SJCRH30 (cell line): ENCODE measurements at regions not wholly inside any gene's neighbourhood (a gene's known extent, or its start where the extent isn't known, plus 50 kb on each side); places are given as distances from the start of the nearest gene placed in this dataset.
A peak's percentile ranks its signal among the peaks of the same experiment; 100 is the strongest.

Source experiments
- DNase-seq, 2 experiments: peaks; one replicate each; pipeline ENCODE4 v3.0.0-alpha.2; 2015 to 2020
- H3K27ac ChIP-seq: fragments of 250-450 bp; sonication (Bioruptor Pico); 2 replicates; pipeline ENCODE4 v1.5.1; 2020; ENCODE audit warnings: mild to moderate bottlenecking, moderate library complexity
- H3K27me3 ChIP-seq: fragments of 250-450 bp; sonication (Bioruptor Pico); 2 replicates; pipeline ENCODE4 v1.5.1; 2020; ENCODE audit warnings: mild to moderate bottlenecking, moderate library complexity
- H3K36me3 ChIP-seq: fragments of 250-450 bp; sonication (Bioruptor Pico); 2 replicates; pipeline ENCODE4 v1.5.1; 2020; ENCODE audit warnings: mild to moderate bottlenecking, moderate library complexity
- H3K4me1 ChIP-seq: fragments of 250-450 bp; sonication (Bioruptor Pico); 2 replicates; pipeline ENCODE4 v1.5.1; 2020; ENCODE audit warnings: mild to moderate bottlenecking, moderate library complexity
- H3K4me3 ChIP-seq: fragments of 250-450 bp; sonication (Bioruptor Pico); 2 replicates; pipeline ENCODE4 v1.5.1; 2020; ENCODE audit warnings: mild to moderate bottlenecking, moderate library complexity
- H3K9me3 ChIP-seq: fragments of 250-450 bp; sonication (Bioruptor Pico); replicated peaks from 2 replicates; pipeline ENCODE4 v1.5.1; 2020; ENCODE audit warnings: mild to moderate bottlenecking, moderate library complexity

GRCh38 chr1:212537610-212538009 is 71.0 kb upstream of the ATF3 start:
- Histone ChIP-seq H3K9me3 (peaks cover 6% of the 10 kb centered on the region), H3K4me3 (no peak overlapping the region), H3K27me3 (no peaks in the 10 kb centered on the region), H3K4me1 (peaks cover 22% of the 10 kb centered on the region), H3K27ac (no peak overlapping the region), H3K36me3 (no peaks in the 10 kb centered on the region; the same call in 1 of the 2 replicates)
- DNase-seq = no peak

- H3K4me1 ChIP-seq = peaks cover 8% of the 10 kb centered on the region
- no peak for DNase-seq
- peaks cover 6% of the 10 kb centered on the region for H3K9me3 ChIP-seq
- no peak overlapping the region for H3K27ac ChIP-seq
- H3K4me3 ChIP-seq = no peak overlapping the region
- no peaks in the 10 kb centered on the region for H3K27me3 ChIP-seq
- H3K36me3 ChIP-seq = no peaks in the 10 kb centered on the region; the same call in 1 of the 2 replicates
Measured at GRCh38 chr1:212539737-212540430, 68.7 kb upstream of the ATF3 start.

GRCh38 chr1:212542761-212543187 is 65.8 kb upstream of the ATF3 start:
- Histone ChIP-seq H3K36me3 (no peaks in the 10 kb centered on the region; the same call in 1 of the 2 replicates), H3K27me3 (no peaks in the 10 kb centered on the region), H3K9me3 (no peaks in the 10 kb centered on the region; the same call in 1 of the 2 replicates), H3K4me1 (peaks cover 8% of the 10 kb centered on the region), H3K4me3 (no peak overlapping the region), H3K27ac (no peak overlapping the region)
- DNase-seq = peak; percentile 47 to 67

- H3K4me3 ChIP-seq = no peak overlapping the region
- no peak for DNase-seq
- no peaks in the 10 kb centered on the region for H3K9me3 ChIP-seq
- H3K4me1 ChIP-seq = peaks cover 9% of the 10 kb centered on the region
- no peaks in the 10 kb centered on the region for H3K27me3 ChIP-seq
- no peak overlapping the region for H3K27ac ChIP-seq
- H3K36me3 ChIP-seq = no peaks in the 10 kb centered on the region; the same call in 1 of the 2 replicates
Measured at GRCh38 chr1:212544110-212544509, 64.5 kb upstream of the ATF3 start.

GRCh38 chr1:212545941-212546635 is 62.5 kb upstream of the ATF3 start:
- Histone ChIP-seq H3K27me3 (no peaks in the 10 kb centered on the region), H3K9me3 (no peaks in the 10 kb centered on the region), H3K27ac (no peak overlapping the region), H3K4me3 (no peak overlapping the region), H3K36me3 (no peaks in the 10 kb centered on the region; the same call in 1 of the 2 replicates), H3K4me1 (peaks cover 19% of the 10 kb centered on the region)
- no peak for DNase-seq

- H3K9me3 ChIP-seq = no peaks in the 10 kb centered on the region
- H3K27ac ChIP-seq = no peak overlapping the region
- H3K4me1 ChIP-seq = peaks cover 10% of the 10 kb centered on the region
- DNase-seq = peak; percentile 65 to 85
- H3K27me3 ChIP-seq = no peaks in the 10 kb centered on the region
- H3K36me3 ChIP-seq = no peaks in the 10 kb centered on the region
- no peak overlapping the region for H3K4me3 ChIP-seq
Measured at GRCh38 chr1:212549503-212550017, 59.0 kb upstream of the ATF3 start.

GRCh38 chr1:212551929-212552328 is 56.6 kb upstream of the ATF3 start:
- Histone ChIP-seq H3K4me1 (peaks cover 10% of the 10 kb centered on the region), H3K9me3 (no peaks in the 10 kb centered on the region), H3K27me3 (no peaks in the 10 kb centered on the region), H3K4me3 (no peak overlapping the region), H3K36me3 (no peaks in the 10 kb centered on the region), H3K27ac (no peak overlapping the region)
- no peak for DNase-seq

- Histone ChIP-seq H3K27ac (no peak overlapping the region), H3K36me3 (no peaks in the 10 kb centered on the region), H3K4me3 (no peak overlapping the region), H3K4me1 (peaks cover 10% of the 10 kb centered on the region), H3K9me3 (no peaks in the 10 kb centered on the region), H3K27me3 (no peaks in the 10 kb centered on the region)
- DNase-seq = no peak
Measured at GRCh38 chr1:212553676-212554075, 54.9 kb upstream of the ATF3 start.

GRCh38 chr1:212554401-212554800 is 54.2 kb upstream of the ATF3 start:
- Histone ChIP-seq H3K27ac (no peak overlapping the region), H3K27me3 (no peaks in the 10 kb centered on the region), H3K9me3 (no peaks in the 10 kb centered on the region), H3K36me3 (no peaks in the 10 kb centered on the region), H3K4me1 (peaks cover 8% of the 10 kb centered on the region), H3K4me3 (no peak overlapping the region)
- DNase-seq = no peak

GRCh38 chr1:212555426-212555825 is 53.1 kb upstream of the ATF3 start:
- no peak overlapping the region for H3K4me3 ChIP-seq
- no peaks in the 10 kb centered on the region for H3K36me3 ChIP-seq
- peaks cover 1% of the 10 kb centered on the region; the same call in 1 of the 2 replicates for H3K4me1 ChIP-seq
- DNase-seq = no peak
- no peak overlapping the region for H3K27ac ChIP-seq
- H3K27me3 ChIP-seq = no peaks in the 10 kb centered on the region
- no peaks in the 10 kb centered on the region for H3K9me3 ChIP-seq

GRCh38 chr1:212556822-212557549 is 51.6 kb upstream of the ATF3 start:
- DNase-seq = no peak
- Histone ChIP-seq H3K4me1 (peaks cover 8% of the 10 kb centered on the region), H3K36me3 (no peaks in the 10 kb centered on the region), H3K27me3 (no peaks in the 10 kb centered on the region), H3K4me3 (no peak overlapping the region), H3K9me3 (no peaks in the 10 kb centered on the region), H3K27ac (no peak overlapping the region)

- H3K36me3 ChIP-seq = no peaks in the 10 kb centered on the region
- DNase-seq = no peak
- no peaks in the 10 kb centered on the region for H3K9me3 ChIP-seq
Measured at GRCh38 chr1:212557739-212558692, 50.5 kb upstream of the ATF3 start.

GRCh38 chr1:212558693-212559480 is 49.7 kb upstream of the ATF3 start:
- no peaks in the 10 kb centered on the region for H3K27me3 ChIP-seq
- DNase-seq = peak; percentile 51 to 60
- no peaks in the 10 kb centered on the region for H3K9me3 ChIP-seq
- no peaks in the 10 kb centered on the region for H3K36me3 ChIP-seq
- H3K4me1 ChIP-seq = peaks cover 8% of the 10 kb centered on the region
- H3K4me3 ChIP-seq = peak overlapping the region; percentile 31
- H3K27ac ChIP-seq = peak overlapping the region; percentile 18; the same call in 1 of the 2 replicates

More at GRCh38 chr1:212557739-212558692, 50.5 kb upstream of the ATF3 start:
- H3K27ac ChIP-seq = peak overlapping the region; percentile 18; the same call in 1 of the 2 replicates
- H3K4me1 ChIP-seq = peaks cover 8% of the 10 kb centered on the region
- H3K4me3 ChIP-seq = peak overlapping the region; percentile 31
- no peaks in the 10 kb centered on the region for H3K27me3 ChIP-seq
